GM18858 (cell line): ENCODE measurements at regions not wholly inside any gene's neighbourhood (a gene's known extent, or its start where the extent isn't known, plus 50 kb on each side); places are given as distances from the start of the nearest gene placed in this dataset.
"Not testable (repeated sequence)": the region's sequence is repeated elsewhere in the genome, so short reads cannot be mapped to it uniquely, and the experiment has no call there.

Source experiments
- ATAC-seq: cut with Tn5 transposase; IDR thresholded peaks from one replicate; pipeline ENCODE4 v1.9.1; 2021; ENCODE audit not compliant: unreplicated experiment

GRCh38 chr6:140533526-140533925, 1159.1 kb upstream of the CITED2 start:
- ATAC-seq = no peak

- no peak for ATAC-seq
Observed at GRCh38 chr6:140504776-140505175, 1130.3 kb upstream of the CITED2 start.

GRCh38 chr6:140500849-140501248, 1126.4 kb upstream of the CITED2 start:
- ATAC-seq = no peak

GRCh38 chr6:140499607-140500006, 1125.2 kb upstream of the CITED2 start:
- no peak for ATAC-seq

- ATAC-seq = no peak
Observed at GRCh38 chr6:140494321-140495108, 1120.1 kb upstream of the CITED2 start.

GRCh38 chr6:140493470-140493869, 1119.0 kb upstream of the CITED2 start:
- not testable (repeated sequence) for ATAC-seq

GRCh38 chr6:140490081-140490480, 1115.6 kb upstream of the CITED2 start:
- no peak for ATAC-seq

- ATAC-seq = no peak
Observed at GRCh38 chr6:140487586-140487985, 1113.1 kb upstream of the CITED2 start.

GRCh38 chr6:140486450-140487361, 1112.3 kb upstream of the CITED2 start:
- peak; percentile 7 for ATAC-seq

- peak; percentile 71 for ATAC-seq
Observed at GRCh38 chr6:140485740-140486449, 1111.4 kb upstream of the CITED2 start.

- ATAC-seq = no peak
Observed at GRCh38 chr6:140480852-140481251, 1106.4 kb upstream of the CITED2 start.

GRCh38 chr6:140478631-140479030, 1104.2 kb upstream of the CITED2 start:
- ATAC-seq = no peak

GRCh38 chr6:140475086-140475485, 1100.6 kb upstream of the CITED2 start:
- no peak for ATAC-seq

GRCh38 chr6:140464720-140465119, 1090.3 kb upstream of the CITED2 start:
- no peak for ATAC-seq

- ATAC-seq = no peak
Observed at GRCh38 chr6:140463312-140463710, 1088.9 kb upstream of the CITED2 start.

- ATAC-seq = no peak
Observed at GRCh38 chr6:140462453-140463311, 1088.2 kb upstream of the CITED2 start.

GRCh38 chr6:140462076-140462452, 1087.6 kb upstream of the CITED2 start:
- no peak for ATAC-seq

GRCh38 chr6:140460267-140460666, 1085.8 kb upstream of the CITED2 start:
- ATAC-seq = no peak

GRCh38 chr6:140459209-140459608, 1084.8 kb upstream of the CITED2 start:
- ATAC-seq = no peak

GRCh38 chr6:140446241-140446640, 1071.8 kb upstream of the CITED2 start:
- no peak for ATAC-seq
